Heart right ventricle (tissue), 16 donors: ENCODE measurements at regions not wholly inside any gene's neighbourhood (a gene's known extent, or its start where the extent isn't known, plus 50 kb on each side); places are given as distances from the start of the nearest gene placed in this dataset.
A peak's percentile ranks its signal among the peaks of the same experiment; 100 is the strongest.

Source experiments
- ATAC-seq, 8 donors: fragments of 200-7000 bp; cut with Tn5 transposase; one replicate each; pipeline ENCODE4 v1.9.1; 2020; ENCODE audit warnings: mild to moderate bottlenecking in 8 of 8, moderate library complexity in 8 of 8, moderate number of reproducible peaks in 1 of 8
- DNase-seq, 2 donors: peaks; one replicate each; pipeline ENCODE4 v3.0.0-alpha.2; 2020
- H3K27ac ChIP-seq, 10 donors: fragments of 200-600 bp; sonication (generic) in 2 of 10; one replicate each; pipeline versions ENCODE4 v1.5.0 to v1.8.0; 2020 to 2022; ENCODE audit warnings: mild to moderate bottlenecking in 3 of 10
- H3K27me3 ChIP-seq, 7 donors: fragments of 200-600 bp; one replicate each; pipeline ENCODE4 v1.8.0; 2021 to 2022; ENCODE audit warnings: mild to moderate bottlenecking in 2 of 7
- H3K36me3 ChIP-seq, 9 donors: fragments of 200-600 bp; sonication (generic) in 1 of 9; one replicate each; pipeline versions ENCODE4 v1.5.0 to v1.8.0; 2020 to 2022; ENCODE audit warnings: mild to moderate bottlenecking in 2 of 9
- H3K4me1 ChIP-seq, 9 donors: fragments of 200-600 bp; sonication (generic) in 1 of 9; one replicate each; pipeline versions ENCODE4 v1.5.0 to v1.8.0; 2020 to 2022; ENCODE audit warnings: mild to moderate bottlenecking in 4 of 9
- H3K4me3 ChIP-seq, 10 donors: fragments of 200-600 bp; sonication (generic) in 2 of 10; one replicate each; pipeline versions ENCODE4 v1.5.0 to v1.8.0; 2020 to 2022; ENCODE audit warnings: mild to moderate bottlenecking in 7 of 10, moderate library complexity in 2 of 10
- H3K9me3 ChIP-seq, 11 donors: fragments of 200-600 bp in 10 of 11; sonication (generic) in 2 of 11; one replicate each; pipeline versions ENCODE4 v1.5.0 to v1.8.0; 2013 to 2022; ENCODE audit warnings: mild to moderate bottlenecking in 2 of 11, control low read depth in 1 of 11, moderate library complexity in 1 of 11
- WGBS, 2 donors: extraction: QIAGEN DNeasy Blood & Tissue Kit; methylation state at CpG; one replicate each; pipeline ENCODE4 v1.1.7; 2013; ENCODE audit warnings: inconsistent platforms in 1 of 2; 5-methylcytosine and 5-hydroxymethylcytosine counted together
- intact Hi-C, 10 donors: fragments of 100-400 bp; cut with DNase I; formaldehyde crosslinking; loops; one replicate each; pipeline versions ENCODE4 v1.11.1 to v1.14.2; 2022
- TF ChIP-seq, protein P1 (sequence below), 9 donors: fragments of 200-600 bp; sonication (generic) in 2 of 9; IDR thresholded peaks; one replicate each; pipeline versions ENCODE4 v1.5.0 to v1.8.0; 2021 to 2022; ENCODE audit warnings: antibody characterized with exemption in 9 of 9, mild to moderate bottlenecking in 5 of 9, moderate library complexity in 1 of 9
- donor health status: Arrhythmogenic right ventricular cardiomyopathy.
- donor health status: ischemic (EF 13 %, LVEDD 7.1; RV severe dilation, severe dysfunction).
- donor health status: healthy with polysubstance abuse.
- donor health status: DM: no; HTN: yes; CAD: no.
- donor health status: DM: no; HTN: no; CAD: no.
- donor health status: ischemic (EF 25% LVEDD 6.9; RV normal size, moderate dysfunction).
- donor health status: ischemic (EF 25% LVEDD 5.7; RV mildly dilated, moderate dysfunction).
- donor health status: healthy.
- donor health status: DM: yes; HTN: yes; CAD: no.
- donor health status: Ischemic cardiomyopathy.
- donor health status: ischemic (EF 35%, LVEDD 5.7; RV mildly dilated, moderate dysfunction).
- donor health status: nonischemic (EF 11% LVEDD 7.7; RV severe dilation, severe dysfunction).
- donor health status: DM: yes; HTN: yes; CAD: no.
- donor health status: PGD.
- donor health status: ischemic (EF 29% LVEDD 5.4; RV normal size, mild dysfunction).
- donor health status: nonischemic (EF 23%, LVEDD 6.1; RV moderate dilation, normal function).

DNA sequence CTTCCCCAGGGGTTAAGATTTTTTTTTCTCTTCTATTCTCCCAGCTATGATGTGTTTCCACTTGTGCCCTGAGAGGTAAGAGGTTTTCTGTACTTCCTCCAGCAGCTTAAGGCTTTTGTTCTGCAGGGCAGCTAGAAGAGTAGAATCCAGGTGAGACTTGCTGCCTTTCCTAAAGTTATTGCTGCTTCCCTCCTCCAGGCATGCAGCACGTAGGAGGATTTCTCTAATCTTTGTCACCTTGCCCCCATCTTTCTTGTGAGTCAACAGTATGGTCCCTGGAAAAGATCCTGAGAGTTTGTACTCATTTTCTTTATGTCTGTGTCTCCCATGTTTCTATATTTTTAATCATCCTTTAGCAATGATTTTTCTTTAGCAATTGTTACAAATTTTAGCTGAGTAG lies 462.2 kb downstream of the SETBP1 start:
- DNase-seq (no peak), ATAC-seq (no peak)
- intact Hi-C loops = no loop called here
- TF ChIP-seq, protein P1, sequence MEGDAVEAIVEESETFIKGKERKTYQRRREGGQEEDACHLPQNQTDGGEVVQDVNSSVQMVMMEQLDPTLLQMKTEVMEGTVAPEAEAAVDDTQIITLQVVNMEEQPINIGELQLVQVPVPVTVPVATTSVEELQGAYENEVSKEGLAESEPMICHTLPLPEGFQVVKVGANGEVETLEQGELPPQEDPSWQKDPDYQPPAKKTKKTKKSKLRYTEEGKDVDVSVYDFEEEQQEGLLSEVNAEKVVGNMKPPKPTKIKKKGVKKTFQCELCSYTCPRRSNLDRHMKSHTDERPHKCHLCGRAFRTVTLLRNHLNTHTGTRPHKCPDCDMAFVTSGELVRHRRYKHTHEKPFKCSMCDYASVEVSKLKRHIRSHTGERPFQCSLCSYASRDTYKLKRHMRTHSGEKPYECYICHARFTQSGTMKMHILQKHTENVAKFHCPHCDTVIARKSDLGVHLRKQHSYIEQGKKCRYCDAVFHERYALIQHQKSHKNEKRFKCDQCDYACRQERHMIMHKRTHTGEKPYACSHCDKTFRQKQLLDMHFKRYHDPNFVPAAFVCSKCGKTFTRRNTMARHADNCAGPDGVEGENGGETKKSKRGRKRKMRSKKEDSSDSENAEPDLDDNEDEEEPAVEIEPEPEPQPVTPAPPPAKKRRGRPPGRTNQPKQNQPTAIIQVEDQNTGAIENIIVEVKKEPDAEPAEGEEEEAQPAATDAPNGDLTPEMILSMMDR (IDR thresholded peaks at IDR 0.05) = no peak
- H3K4me1 ChIP-seq = no peaks in the 10 kb centered on the region
- peaks cover 0 to 13% (median 0%) of the 10 kb centered on the region in 11 donors for H3K9me3 ChIP-seq
- no peaks in the 10 kb centered on the region for H3K36me3 ChIP-seq
- H3K27me3 ChIP-seq = no peaks in the 10 kb centered on the region
- no peak overlapping the region for H3K4me3 ChIP-seq
- H3K27ac ChIP-seq = no peak overlapping the region
- WGBS, 2 donors = 67 to 73% methylated on average over 1 of the region's 1 CpG

DNA sequence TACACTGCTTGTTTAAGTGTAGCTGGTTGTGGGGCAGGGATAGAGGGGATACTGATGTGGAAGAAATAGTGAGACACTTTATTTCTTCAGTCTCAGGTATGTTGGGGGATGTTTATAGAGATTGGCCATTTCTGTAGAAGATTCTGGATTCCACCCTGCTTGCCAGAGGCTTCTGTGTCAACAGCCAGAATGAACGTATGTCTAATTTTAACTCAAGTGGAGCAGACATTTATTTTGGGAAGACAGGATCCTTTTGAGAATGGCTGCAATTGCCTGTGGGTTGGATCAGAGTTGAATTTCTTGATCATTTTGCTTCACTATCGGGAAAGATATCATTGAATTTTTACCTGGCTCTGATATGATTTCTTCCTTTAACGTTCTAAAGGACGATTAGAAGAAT lies 465.6 kb upstream of the SLC14A2 start:
- 43 to 55% methylated on average over 4 of the region's 4 CpGs for WGBS, 2 donors
- H3K27ac ChIP-seq = no peak overlapping the region
- H3K27me3 ChIP-seq = no peaks in the 10 kb centered on the region

DNA sequence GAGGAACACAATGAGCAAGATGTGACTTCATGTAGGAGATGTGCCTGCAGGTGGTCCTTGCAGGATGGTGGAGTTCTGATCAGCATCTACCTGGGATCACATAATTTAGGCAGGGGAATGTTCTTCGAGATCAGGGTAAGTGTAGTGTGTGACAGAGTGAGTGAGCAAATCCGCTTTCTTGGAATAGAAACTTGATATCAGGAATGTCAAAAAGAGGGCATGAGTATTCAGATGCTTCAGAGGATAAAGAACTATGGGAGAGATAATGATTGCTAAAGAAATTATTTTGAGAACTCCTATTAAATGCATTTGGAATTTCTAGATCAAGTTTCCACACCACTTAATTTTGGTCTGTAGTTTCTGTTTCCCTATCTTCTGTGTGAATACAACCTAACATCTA lies 463.6 kb upstream of the SLC14A2 start:
- H3K9me3 ChIP-seq = peaks cover 0 to 9% (median 0%) of the 10 kb centered on the region in 11 donors
- H3K4me3 ChIP-seq = no peak overlapping the region
- DNase-seq = no peak
- ATAC-seq = no peak
- intact Hi-C loops = no loop called here
- WGBS, 2 donors = 91 to 93% methylated on average over 2 of the region's 2 CpGs
- H3K27ac ChIP-seq = no peak overlapping the region
- no peaks in the 10 kb centered on the region for H3K36me3 ChIP-seq
- TF ChIP-seq, protein P1 (IDR thresholded peaks at IDR 0.05) = no peak
- peaks cover 0 to 12% (median 0%) of the 10 kb centered on the region in 9 donors for H3K4me1 ChIP-seq
- no peaks in the 10 kb centered on the region for H3K27me3 ChIP-seq

More for the DNA sequence above, 465.6 kb upstream of the SLC14A2 start:
- Histone ChIP-seq H3K4me3 (no peak overlapping the region), H3K9me3 (peaks cover 0 to 9% (median 0%) of the 10 kb centered on the region in 11 donors), H3K36me3 (no peaks in the 10 kb centered on the region), H3K4me1 (peaks cover 0 to 10% (median 0%) of the 10 kb centered on the region in 9 donors)
- intact Hi-C loops = no loop called here
- ATAC-seq = peak in 2 of 8 donors; percentile 56 to 64
- TF ChIP-seq, protein P1 (IDR thresholded peaks at IDR 0.05) = no peak
- no peak for DNase-seq

DNA sequence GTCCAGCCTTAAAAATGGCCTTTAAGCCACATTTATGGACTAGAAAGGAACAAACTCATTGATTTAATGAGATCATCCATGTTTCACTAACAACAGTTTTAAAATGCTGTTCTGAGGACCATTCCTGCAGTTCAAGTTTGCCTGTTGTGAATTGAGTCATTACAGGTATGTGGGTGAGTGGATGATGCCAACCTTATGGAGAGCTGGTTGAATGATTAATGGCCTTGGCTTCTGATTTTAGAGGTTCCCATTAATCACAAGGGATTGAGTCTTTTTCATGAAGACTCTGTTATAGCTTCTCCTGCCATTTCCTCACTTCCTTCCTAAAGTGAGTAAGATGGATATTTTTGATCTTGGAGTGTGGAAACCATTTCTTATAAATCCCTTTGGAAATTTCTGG lies 459.8 kb upstream of the SLC14A2 start:
- no peaks in the 10 kb centered on the region for H3K9me3 ChIP-seq
- DNase-seq (no peak), ATAC-seq (no peak)
- H3K27me3 ChIP-seq = no peaks in the 10 kb centered on the region
- H3K36me3 ChIP-seq = no peaks in the 10 kb centered on the region
- intact Hi-C loops = no loop called here
- H3K27ac ChIP-seq = no peak overlapping the region
- peaks cover 0 to 7% (median 0%) of the 10 kb centered on the region in 9 donors for H3K4me1 ChIP-seq
- TF ChIP-seq, protein P1 (IDR thresholded peaks at IDR 0.05) = no peak
- no peak overlapping the region for H3K4me3 ChIP-seq
